ENCODE measurements at regions not wholly inside any gene's neighbourhood (a gene's known extent, or its start where the extent isn't known, plus 50 kb on each side); places are given as distances from the start of the nearest gene placed in this dataset.

- DNase-seq (ENCODE audit: low read depth in 1 of 2, low spot score in 1 of 2) (peak; percentile 17 to 45), ATAC-seq (peak; percentile 83 to 85), FAIRE-seq (no peak)
- TF ChIP-seq SMC3 (IDR thresholded peaks at IDR 0.05): no peak
- TF ChIP-seq MAFK (IDR thresholded peaks at IDR 0.05; ENCODE audit: partially characterized antibody): no peak
- TF ChIP-seq RFX5 (IDR thresholded peaks at IDR 0.05): no peak
- no peak for TF ChIP-seq CBX8 (IDR thresholded peaks at IDR 0.05)
- no peak for TF ChIP-seq HOXB13 (CRISPR knock-in tag; IDR thresholded peaks at IDR 0.05; ENCODE audit: low read depth)
- no peak for TF ChIP-seq ESRRA (IDR thresholded peaks at IDR 0.05; ENCODE audit: borderline replicate concordance, low read length)
- no peak for TF ChIP-seq MAZ (IDR thresholded peaks at IDR 0.05; ENCODE audit: borderline replicate concordance, low read depth, low read length)
- no peak for TF ChIP-seq EP300 (IDR thresholded peaks at IDR 0.05)
- Histone ChIP-seq H3K4me2 (peak overlapping the region; percentile 96), H3K4me1 (peaks cover 4% of the 10 kb centered on the region; the same call in 1 of the 3 replicates), H3K4me3 (peak overlapping the region; percentile 64), H3K27ac (peak overlapping the region; percentile 70 to 88), H3K9me3 (peaks cover 12% of the 10 kb centered on the region; the same call in 2 of the 3 replicates)
- POLR2A ChIA-PET: no interaction called here
- WGBS (ENCODE audit: missing lambda C conversion rate): no CpG with 5 or more reads among the region's 105 CpGs
- CTCF ChIA-PET: no interaction called here
Measured at GRCh38 chr4:183797445-183798300, 107.4 kb upstream of the STOX2 start.

GRCh38 chr4:183798301-183799253 lies 106.5 kb upstream of the STOX2 start:
- Histone ChIP-seq H3K9me3 (peaks cover 12% of the 10 kb centered on the region; the same call in 2 of the 3 replicates), H3K27ac (peak overlapping the region; percentile 70 to 88; a peak in 5 of 6 replicates), H3K4me3 (peak overlapping the region; percentile 64), H3K4me1 (peaks cover 4% of the 10 kb centered on the region; the same call in 1 of the 3 replicates), H3K4me2 (peak overlapping the region; percentile 96)
- no peak for FAIRE-seq
- 55% methylated on average over 19 of the region's 65 CpGs for WGBS (ENCODE audit: missing lambda C conversion rate)
- TF ChIP-seq ZSCAN20 (CRISPR knock-in tag; IDR thresholded peaks at IDR 0.05): no peak
- TF ChIP-seq, protein P1, sequence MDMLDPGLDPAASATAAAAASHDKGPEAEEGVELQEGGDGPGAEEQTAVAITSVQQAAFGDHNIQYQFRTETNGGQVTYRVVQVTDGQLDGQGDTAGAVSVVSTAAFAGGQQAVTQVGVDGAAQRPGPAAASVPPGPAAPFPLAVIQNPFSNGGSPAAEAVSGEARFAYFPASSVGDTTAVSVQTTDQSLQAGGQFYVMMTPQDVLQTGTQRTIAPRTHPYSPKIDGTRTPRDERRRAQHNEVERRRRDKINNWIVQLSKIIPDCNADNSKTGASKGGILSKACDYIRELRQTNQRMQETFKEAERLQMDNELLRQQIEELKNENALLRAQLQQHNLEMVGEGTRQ (IDR thresholded peaks at IDR 0.05): no peak
- no peak for TF ChIP-seq EHF (CRISPR knock-in tag; IDR thresholded peaks at IDR 0.05)
- no peak for TF ChIP-seq ZNF302 (CRISPR knock-in tag; IDR thresholded peaks at IDR 0.05)
- TF ChIP-seq HOXB5 (CRISPR knock-in tag; IDR thresholded peaks at IDR 0.05): no peak
- TF ChIP-seq ESRRA (IDR thresholded peaks at IDR 0.05; ENCODE audit: borderline replicate concordance, low read length): no peak
- no peak for TF ChIP-seq HOXB13 (CRISPR knock-in tag; IDR thresholded peaks at IDR 0.05; ENCODE audit: low read depth)
- no peak for TF ChIP-seq RARB (CRISPR knock-in tag; IDR thresholded peaks at IDR 0.05)
- TF ChIP-seq HMGXB4 (CRISPR knock-in tag; IDR thresholded peaks at IDR 0.05; ENCODE audit: borderline replicate concordance): no peak
- TF ChIP-seq NFE2L2 (conservative IDR thresholded peaks at IDR 0.05; ENCODE audit: low read length): no peak
- DNase-seq (ENCODE audit: low read depth in 1 of 2, low spot score in 1 of 2): no peak
- ChIA-PET POLR2A (no interaction called here), CTCF (interaction anchor here (1.3 kb wide), 1 partner anchor 41 kb away, joined by 3 read pairs; no protein-coding TSS in a partner anchor)
- peak in 1 of 2 experiments; percentile 38; a peak in 3 of 6 replicates for ATAC-seq

DNA sequence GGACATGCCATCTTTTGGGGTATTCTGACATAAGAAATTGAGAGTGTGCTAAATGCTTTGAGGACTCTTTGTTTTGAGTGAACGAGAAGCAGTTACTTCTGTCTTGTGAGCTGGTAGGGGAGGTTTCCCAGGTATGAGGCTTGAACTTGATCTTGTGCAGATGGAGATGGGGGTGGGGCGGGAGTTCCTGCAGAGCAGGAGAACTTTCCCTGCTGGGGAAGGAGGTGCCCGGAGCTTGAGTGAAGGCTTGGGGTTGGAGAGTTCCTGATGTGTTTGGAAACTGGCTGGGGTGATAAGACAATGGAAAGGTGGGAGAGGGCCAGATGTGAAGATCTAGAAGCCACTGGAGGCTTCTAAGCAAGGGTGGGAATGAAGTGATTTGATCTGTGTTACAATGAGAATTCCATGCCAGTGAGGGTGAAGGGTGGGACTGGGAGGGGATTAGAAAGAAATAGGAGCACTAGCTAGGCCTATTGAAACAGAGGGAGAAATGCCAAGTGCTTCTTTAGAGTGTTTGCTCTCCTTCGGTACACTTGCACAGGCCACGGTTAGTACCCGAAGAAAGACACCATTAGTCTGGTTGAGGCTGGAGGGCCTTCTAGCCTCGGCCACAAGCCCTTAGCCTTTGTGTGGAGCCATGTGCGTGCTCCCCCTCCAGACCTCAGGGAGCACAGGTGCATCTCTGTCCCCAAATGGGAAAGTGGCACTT lies 103.5 kb upstream of the STOX2 start:
- Histone ChIP-seq H3K9me3 (no peaks in the 10 kb centered on the region), H3K27ac (no peak overlapping the region), H3K4me2 (no peak overlapping the region), H3K4me3 (no peak overlapping the region), H3K4me1 (peaks cover 2% of the 10 kb centered on the region; the same call in 1 of the 3 replicates)
- CTCF ChIA-PET: no interaction called here
- WGBS (ENCODE audit: missing lambda C conversion rate): 63% methylated on average over 8 of the region's 8 CpGs
- FAIRE-seq: no peak
- ATAC-seq: no peak
- POLR2A ChIA-PET: no interaction called here
- no peak for DNase-seq (ENCODE audit: low read depth in 1 of 2, low spot score in 1 of 2)
- TF ChIP-seq CTCF (IDR thresholded peaks at IDR 0.05): no peak
- no peak for TF ChIP-seq PHF8 (IDR thresholded peaks at IDR 0.05; ENCODE audit: borderline replicate concordance, low read depth)
- no peak for TF ChIP-seq BHLHE40 (IDR thresholded peaks at IDR 0.05; ENCODE audit: low read depth, low read length)
